HEK293T (cell line): ENCODE measurements at regions not wholly inside any gene's neighbourhood (a gene's known extent, or its start where the extent isn't known, plus 50 kb on each side); places are given as distances from the start of the nearest gene placed in this dataset.

ENCODE experiments used
- BHLHE40 ChIP-seq: fragments of 450-650 bp; IDR thresholded peaks from 2 replicates; pipeline ENCODE4 v1.6.1; 2016; ENCODE audit warnings: mild to moderate bottlenecking, moderate library complexity, borderline replicate concordance
- ELF4 ChIP-seq: fragments of 450-650 bp; IDR thresholded peaks from 2 replicates; pipeline ENCODE4 v1.6.1; 2017; ENCODE audit warnings: antibody characterized with exemption
- FOXK2 ChIP-seq: fragments of 450-650 bp; IDR thresholded peaks from 2 replicates; pipeline ENCODE4 v1.6.1; 2016; ENCODE audit warnings: mild to moderate bottlenecking
- FOXM1 ChIP-seq: fragments of 450-650 bp; IDR thresholded peaks from 2 replicates; pipeline ENCODE4 v1.6.1; 2017; ENCODE audit warnings: mild to moderate bottlenecking, borderline replicate concordance
- HDGF ChIP-seq: fragments of 450-650 bp; IDR thresholded peaks from 2 replicates; pipeline ENCODE4 v1.6.1; 2017; ENCODE audit warnings: antibody characterized with exemption, borderline replicate concordance
- ZNF384 ChIP-seq: fragments of 450-650 bp; IDR thresholded peaks from 2 replicates; pipeline ENCODE4 v1.6.1; 2016
- TF ChIP-seq, protein P1 (sequence below): fragments of 450-650 bp; IDR thresholded peaks from 2 replicates; pipeline ENCODE4 v1.6.1; 2016

DNA sequence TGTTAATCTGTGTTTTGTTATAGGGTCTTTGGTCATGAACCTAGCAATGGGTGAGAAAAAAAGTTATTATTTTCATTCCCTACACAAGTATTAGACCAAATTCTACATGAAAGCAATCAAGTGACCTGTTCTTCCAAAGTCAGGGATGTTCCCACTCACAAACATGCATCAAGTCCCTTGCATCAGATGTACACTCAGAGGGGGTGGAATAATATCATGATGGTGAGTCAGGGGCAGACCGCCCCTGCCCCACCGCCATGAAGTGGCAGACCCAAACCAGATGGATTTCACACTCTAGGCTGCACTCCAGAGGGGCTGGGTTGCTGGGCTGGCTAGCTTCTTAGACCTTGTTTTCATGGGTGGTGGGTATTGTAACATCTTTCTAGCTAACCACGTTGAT is 91.4 kb downstream of the ACAA2 start:
- TF ChIP-seq FOXK2 (no peak), BHLHE40 (no peak), ELF4 (no peak), FOXM1 (no peak), HDGF (no peak), ZNF384 (no peak)
- TF ChIP-seq, protein P1, sequence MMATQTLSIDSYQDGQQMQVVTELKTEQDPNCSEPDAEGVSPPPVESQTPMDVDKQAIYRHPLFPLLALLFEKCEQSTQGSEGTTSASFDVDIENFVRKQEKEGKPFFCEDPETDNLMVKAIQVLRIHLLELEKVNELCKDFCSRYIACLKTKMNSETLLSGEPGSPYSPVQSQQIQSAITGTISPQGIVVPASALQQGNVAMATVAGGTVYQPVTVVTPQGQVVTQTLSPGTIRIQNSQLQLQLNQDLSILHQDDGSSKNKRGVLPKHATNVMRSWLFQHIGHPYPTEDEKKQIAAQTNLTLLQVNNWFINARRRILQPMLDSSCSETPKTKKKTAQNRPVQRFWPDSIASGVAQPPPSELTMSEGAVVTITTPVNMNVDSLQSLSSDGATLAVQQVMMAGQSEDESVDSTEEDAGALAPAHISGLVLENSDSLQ = no peak
